Activated T-cell treated with anti-CD3 and anti-CD28 coated beads, Interleukin-2, amount 50 U/mL, for 4 hours (primary cell): ENCODE measurements at regions not wholly inside any gene's neighbourhood (a gene's known extent, or its start where the extent isn't known, plus 50 kb on each side); places are given as distances from the start of the nearest gene placed in this dataset.
"Not testable (repeated sequence)": the region's sequence is repeated elsewhere in the genome, so short reads cannot be mapped to it uniquely, and the experiment has no call there.

Experiments used
- ATAC-seq, 2 donors: fragments of 200-7000 bp; cut with Tn5 transposase; one replicate each; pipeline ENCODE4 v1.10.0; 2021
- DNase-seq: peaks from one replicate; pipeline ENCODE4 v3.0.0-alpha.2; 2020
- H3K27me3 Mint-ChIP-seq: one replicate; pipeline ENCODE4 v1.8.0; 2021; ENCODE audit warnings: low read depth, mixed read lengths
- H3K36me3 Mint-ChIP-seq: one replicate; pipeline ENCODE4 v1.8.0; 2022; ENCODE audit warnings: mixed read lengths; ENCODE audit not compliant: insufficient read depth
- H3K4me1 Mint-ChIP-seq: one replicate; pipeline ENCODE4 v1.8.0; 2021; ENCODE audit warnings: low read depth, mixed read lengths
- H3K4me3 Mint-ChIP-seq: one replicate; pipeline ENCODE4 v1.8.0; 2021; ENCODE audit warnings: mild to moderate bottlenecking, moderate library complexity, mixed read lengths
- H3K9me3 Mint-ChIP-seq: one replicate; pipeline ENCODE4 v1.8.0; 2021; ENCODE audit warnings: mixed read lengths

- ATAC-seq, result no peak
- H3K27me3 Mint-ChIP-seq, result no peaks in the 10 kb centered on the region
- no peak overlapping the region for H3K4me3 Mint-ChIP-seq
- DNase-seq, result no peak
- H3K4me1 Mint-ChIP-seq, result no peaks in the 10 kb centered on the region
- no peaks in the 10 kb centered on the region for H3K36me3 Mint-ChIP-seq
- peaks cover 8% of the 10 kb centered on the region for H3K9me3 Mint-ChIP-seq
Observed at GRCh38 chr7:46264646-46265045, 343.6 kb upstream of the IGFBP3 start.

- not testable (repeated sequence) for H3K4me1 Mint-ChIP-seq, ATAC-seq, H3K4me3 Mint-ChIP-seq, DNase-seq, H3K36me3 Mint-ChIP-seq, H3K27me3 Mint-ChIP-seq
- peaks cover 13% of the 10 kb centered on the region for H3K9me3 Mint-ChIP-seq
Observed at GRCh38 chr7:46261638-46262037, 340.6 kb upstream of the IGFBP3 start.

GRCh38 chr7:46259947-46260346 lies 338.9 kb upstream of the IGFBP3 start:
- ATAC-seq (no peak), DNase-seq (no peak)
- no peaks in the 10 kb centered on the region for H3K27me3 Mint-ChIP-seq
- no peak overlapping the region for H3K4me3 Mint-ChIP-seq
- no peaks in the 10 kb centered on the region for H3K4me1 Mint-ChIP-seq
- no peaks in the 10 kb centered on the region for H3K36me3 Mint-ChIP-seq
- peaks cover 13% of the 10 kb centered on the region for H3K9me3 Mint-ChIP-seq

GRCh38 chr7:46257761-46258448 lies 336.8 kb upstream of the IGFBP3 start:
- no peaks in the 10 kb centered on the region for H3K4me1 Mint-ChIP-seq
- H3K36me3 Mint-ChIP-seq, result no peaks in the 10 kb centered on the region
- DNase-seq, result no peak
- no peak for ATAC-seq
- peaks cover 10% of the 10 kb centered on the region for H3K9me3 Mint-ChIP-seq
- no peak overlapping the region for H3K4me3 Mint-ChIP-seq
- H3K27me3 Mint-ChIP-seq, result no peaks in the 10 kb centered on the region

- no peak overlapping the region for H3K4me3 Mint-ChIP-seq
- DNase-seq, result no peak
- no peak for ATAC-seq
Observed at GRCh38 chr7:46256870-46257661, 336.0 kb upstream of the IGFBP3 start.

GRCh38 chr7:46253520-46253919 lies 332.4 kb upstream of the IGFBP3 start:
- peaks cover 5% of the 10 kb centered on the region for H3K9me3 Mint-ChIP-seq
- no peaks in the 10 kb centered on the region for H3K27me3 Mint-ChIP-seq
- ATAC-seq (no peak), DNase-seq (no peak)
- no peak overlapping the region for H3K4me3 Mint-ChIP-seq
- H3K36me3 Mint-ChIP-seq, result no peaks in the 10 kb centered on the region
- H3K4me1 Mint-ChIP-seq, result no peaks in the 10 kb centered on the region

More at GRCh38 chr7:46256870-46257661, 336.0 kb upstream of the IGFBP3 start:
- Mint-ChIP-seq H3K9me3 (peaks cover 8% of the 10 kb centered on the region), H3K4me1 (no peaks in the 10 kb centered on the region), H3K27me3 (no peaks in the 10 kb centered on the region), H3K36me3 (no peaks in the 10 kb centered on the region)

GRCh38 chr7:46247664-46248063 lies 326.6 kb upstream of the IGFBP3 start:
- peaks cover 4% of the 10 kb centered on the region for H3K27me3 Mint-ChIP-seq
- peaks cover 8% of the 10 kb centered on the region for H3K9me3 Mint-ChIP-seq
- no peaks in the 10 kb centered on the region for H3K36me3 Mint-ChIP-seq
- no peak for ATAC-seq
- DNase-seq, result no peak
- no peaks in the 10 kb centered on the region for H3K4me1 Mint-ChIP-seq
- no peak overlapping the region for H3K4me3 Mint-ChIP-seq

GRCh38 chr7:46245586-46246111 lies 324.6 kb upstream of the IGFBP3 start:
- no peaks in the 10 kb centered on the region for H3K4me1 Mint-ChIP-seq
- H3K9me3 Mint-ChIP-seq, result peaks cover 8% of the 10 kb centered on the region
- H3K36me3 Mint-ChIP-seq, result no peaks in the 10 kb centered on the region
- no peak overlapping the region for H3K4me3 Mint-ChIP-seq
- no peak for DNase-seq
- no peak for ATAC-seq
- H3K27me3 Mint-ChIP-seq, result peaks cover 4% of the 10 kb centered on the region

- no peaks in the 10 kb centered on the region for H3K4me1 Mint-ChIP-seq
- ATAC-seq, result no peak
- no peak for DNase-seq
- no peak overlapping the region for H3K4me3 Mint-ChIP-seq
- H3K27me3 Mint-ChIP-seq, result peaks cover 4% of the 10 kb centered on the region
- peaks cover 8% of the 10 kb centered on the region for H3K9me3 Mint-ChIP-seq
- H3K36me3 Mint-ChIP-seq, result no peaks in the 10 kb centered on the region
Observed at GRCh38 chr7:46244757-46245156, 323.7 kb upstream of the IGFBP3 start.

- Mint-ChIP-seq H3K4me1 (no peaks in the 10 kb centered on the region), H3K4me3 (no peak overlapping the region)
- ATAC-seq, result no peak
Observed at GRCh38 chr7:46243406-46243805, 322.3 kb upstream of the IGFBP3 start.

GRCh38 chr7:46239846-46240245 lies 318.8 kb upstream of the IGFBP3 start:
- ATAC-seq, result no peak
- no peaks in the 10 kb centered on the region for H3K4me1 Mint-ChIP-seq
- H3K4me3 Mint-ChIP-seq, result no peak overlapping the region
- H3K9me3 Mint-ChIP-seq, result no peaks in the 10 kb centered on the region
- H3K27me3 Mint-ChIP-seq, result no peaks in the 10 kb centered on the region
- no peak for DNase-seq
- H3K36me3 Mint-ChIP-seq, result no peaks in the 10 kb centered on the region

More at GRCh38 chr7:46243406-46243805, 322.3 kb upstream of the IGFBP3 start:
- DNase-seq, result no peak
- Mint-ChIP-seq H3K9me3 (peaks cover 2% of the 10 kb centered on the region), H3K36me3 (no peaks in the 10 kb centered on the region), H3K27me3 (peaks cover 2% of the 10 kb centered on the region)

GRCh38 chr7:46237466-46237865 lies 316.4 kb upstream of the IGFBP3 start:
- ATAC-seq (no peak), DNase-seq (no peak)
- H3K27me3 Mint-ChIP-seq, result no peaks in the 10 kb centered on the region
- H3K4me1 Mint-ChIP-seq, result no peaks in the 10 kb centered on the region
- H3K9me3 Mint-ChIP-seq, result no peaks in the 10 kb centered on the region
- H3K4me3 Mint-ChIP-seq, result no peak overlapping the region
- no peaks in the 10 kb centered on the region for H3K36me3 Mint-ChIP-seq

- no peaks in the 10 kb centered on the region for H3K27me3 Mint-ChIP-seq
- DNase-seq, result no peak
- H3K9me3 Mint-ChIP-seq, result peaks cover 7% of the 10 kb centered on the region
- H3K4me1 Mint-ChIP-seq, result no peaks in the 10 kb centered on the region
- ATAC-seq, result no peak
- H3K36me3 Mint-ChIP-seq, result no peaks in the 10 kb centered on the region
- H3K4me3 Mint-ChIP-seq, result no peak overlapping the region
Observed at GRCh38 chr7:46233585-46234329, 312.7 kb upstream of the IGFBP3 start.

- H3K36me3 Mint-ChIP-seq, result no peaks in the 10 kb centered on the region
- H3K9me3 Mint-ChIP-seq, result peaks cover 7% of the 10 kb centered on the region
- H3K4me1 Mint-ChIP-seq, result no peaks in the 10 kb centered on the region
- ATAC-seq, result no peak
- no peak for DNase-seq
- no peaks in the 10 kb centered on the region for H3K27me3 Mint-ChIP-seq
- H3K4me3 Mint-ChIP-seq, result no peak overlapping the region
Observed at GRCh38 chr7:46230990-46231305, 309.9 kb upstream of the IGFBP3 start.
